ENCODE measurements at regions not wholly inside any gene's neighbourhood (a gene's known extent, or its start where the extent isn't known, plus 50 kb on each side); places are given as distances from the start of the nearest gene placed in this dataset.

DNA sequence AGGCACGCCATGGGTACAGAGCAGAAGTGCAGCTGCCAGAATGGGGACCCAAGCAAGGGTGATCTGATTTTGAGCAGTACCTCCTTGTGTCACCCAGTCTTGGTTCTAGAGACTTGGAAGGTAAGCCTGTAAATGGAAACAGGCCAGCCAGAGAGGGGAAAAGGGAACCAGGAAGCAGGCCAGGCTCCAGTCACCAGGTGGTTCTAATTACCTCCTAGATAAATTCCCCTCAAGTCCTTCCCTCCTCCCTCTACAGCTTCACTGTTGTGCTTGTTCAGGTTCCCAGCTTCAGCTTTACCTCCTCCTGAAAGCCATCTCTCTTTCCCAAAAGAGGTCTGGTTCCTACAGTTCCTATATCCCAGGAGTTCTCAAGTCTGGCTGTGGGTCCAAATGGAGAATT is 58.8 kb upstream of the SLC7A14 start:
- TF ChIP-seq PKNOX1 (IDR thresholded peaks at IDR 0.05): no peak
- no peak for TF ChIP-seq FOXK2 (IDR thresholded peaks at IDR 0.05)
- no peak for TF ChIP-seq NFRKB (IDR thresholded peaks at IDR 0.05)
- TF ChIP-seq ZNF384 (IDR thresholded peaks at IDR 0.05): no peak
- no peak for TF ChIP-seq ARNT (IDR thresholded peaks at IDR 0.05)
- no peak for TF ChIP-seq TARDBP (IDR thresholded peaks at IDR 0.05)
- TF ChIP-seq SUZ12 (IDR thresholded peaks at IDR 0.05): no peak
- no peak for TF ChIP-seq ELF4 (IDR thresholded peaks at IDR 0.05)
- TF ChIP-seq LEF1 (IDR thresholded peaks at IDR 0.05; ENCODE audit: borderline replicate concordance): no peak
- TF ChIP-seq FOXM1 (IDR thresholded peaks at IDR 0.05; ENCODE audit: borderline replicate concordance): no peak
- TF ChIP-seq FOXA1 (IDR thresholded peaks at IDR 0.05): no peak
- no peak for TF ChIP-seq L3MBTL2 (conservative IDR thresholded peaks at IDR 0.05)
- TF ChIP-seq BHLHE40 (IDR thresholded peaks at IDR 0.05; ENCODE audit: borderline replicate concordance): no peak
- no peak for TF ChIP-seq HDGF (IDR thresholded peaks at IDR 0.05; ENCODE audit: borderline replicate concordance)
- no peak for TF ChIP-seq SP1 (IDR thresholded peaks at IDR 0.05)
- no peak for TF ChIP-seq CTBP1 (IDR thresholded peaks at IDR 0.05; ENCODE audit: borderline replicate concordance)
- no peak for DNase-seq (ENCODE audit: extremely low spot score)
- ChIA-PET CTCF (no interaction called here), POLR2A (no interaction called here)

DNA sequence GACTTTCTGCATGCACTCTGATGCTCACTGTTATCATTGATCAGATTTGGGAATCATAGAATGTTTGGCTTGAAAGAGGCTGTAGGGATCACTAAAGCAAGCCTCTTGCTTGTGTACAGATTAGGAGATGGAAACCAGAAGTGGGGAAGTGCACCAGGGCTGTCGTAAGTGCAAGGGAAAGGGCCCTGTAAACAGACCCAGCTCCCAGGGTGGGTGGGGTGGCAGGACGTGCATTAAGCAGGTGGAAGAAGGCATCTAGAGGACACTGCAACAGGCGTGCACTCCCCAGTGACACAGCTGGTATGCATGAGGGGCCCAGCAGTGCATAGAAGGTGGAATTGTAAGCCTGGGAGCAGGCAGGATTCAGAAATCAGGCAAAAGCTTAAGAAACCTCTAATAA is 58.0 kb upstream of the SLC7A14 start:
- no peak for DNase-seq (ENCODE audit: extremely low spot score)
- CTCF ChIA-PET: no interaction called here
- POLR2A ChIA-PET: no interaction called here
- TF ChIP-seq LEF1 (IDR thresholded peaks at IDR 0.05; ENCODE audit: borderline replicate concordance): no peak
- TF ChIP-seq BHLHE40 (IDR thresholded peaks at IDR 0.05; ENCODE audit: borderline replicate concordance): no peak
- TF ChIP-seq L3MBTL2 (conservative IDR thresholded peaks at IDR 0.05): no peak
- no peak for TF ChIP-seq ZNF384 (IDR thresholded peaks at IDR 0.05)
- no peak for TF ChIP-seq PKNOX1 (IDR thresholded peaks at IDR 0.05)
- TF ChIP-seq FOXM1 (IDR thresholded peaks at IDR 0.05; ENCODE audit: borderline replicate concordance): no peak
- TF ChIP-seq SP1 (IDR thresholded peaks at IDR 0.05): no peak
- no peak for TF ChIP-seq FOXK2 (IDR thresholded peaks at IDR 0.05)
- TF ChIP-seq ELF4 (IDR thresholded peaks at IDR 0.05): no peak

- POLR2A ChIA-PET: no interaction called here
- no peak for DNase-seq (ENCODE audit: extremely low spot score)
- CTCF ChIA-PET: no interaction called here
Observed at GRCh38 chr3:170642882-170643601, 57.2 kb upstream of the SLC7A14 start.

GRCh38 chr3:170641510-170642236 is 55.8 kb upstream of the SLC7A14 start:
- TF ChIP-seq SP1 (IDR thresholded peaks at IDR 0.05): no peak
- TF ChIP-seq LEF1 (IDR thresholded peaks at IDR 0.05; ENCODE audit: borderline replicate concordance): no peak
- TF ChIP-seq ZNF384 (IDR thresholded peaks at IDR 0.05): no peak
- no peak for TF ChIP-seq TARDBP (IDR thresholded peaks at IDR 0.05)
- no peak for TF ChIP-seq NFRKB (IDR thresholded peaks at IDR 0.05)
- no peak for TF ChIP-seq HDGF (IDR thresholded peaks at IDR 0.05; ENCODE audit: borderline replicate concordance)
- no peak for TF ChIP-seq ARNT (IDR thresholded peaks at IDR 0.05)
- TF ChIP-seq CTBP1 (IDR thresholded peaks at IDR 0.05; ENCODE audit: borderline replicate concordance): no peak
- TF ChIP-seq BHLHE40 (IDR thresholded peaks at IDR 0.05; ENCODE audit: borderline replicate concordance): no peak
- no peak for TF ChIP-seq SUZ12 (IDR thresholded peaks at IDR 0.05)
- TF ChIP-seq FOXK2 (IDR thresholded peaks at IDR 0.05): no peak
- no peak for TF ChIP-seq PKNOX1 (IDR thresholded peaks at IDR 0.05)
- TF ChIP-seq ELF4 (IDR thresholded peaks at IDR 0.05): no peak
- no peak for TF ChIP-seq FOXA1 (IDR thresholded peaks at IDR 0.05)
- no peak for TF ChIP-seq L3MBTL2 (conservative IDR thresholded peaks at IDR 0.05)
- no peak for TF ChIP-seq FOXM1 (IDR thresholded peaks at IDR 0.05; ENCODE audit: borderline replicate concordance)
- DNase-seq (ENCODE audit: extremely low spot score): no peak
- CTCF ChIA-PET: no interaction called here
- POLR2A ChIA-PET: no interaction called here

More at GRCh38 chr3:170642882-170643601, 57.2 kb upstream of the SLC7A14 start:
- no peak for TF ChIP-seq ARNT (IDR thresholded peaks at IDR 0.05)
- TF ChIP-seq BHLHE40 (IDR thresholded peaks at IDR 0.05; ENCODE audit: borderline replicate concordance): no peak
- TF ChIP-seq FOXM1 (IDR thresholded peaks at IDR 0.05; ENCODE audit: borderline replicate concordance): no peak
- no peak for TF ChIP-seq TARDBP (IDR thresholded peaks at IDR 0.05)
- no peak for TF ChIP-seq FOXK2 (IDR thresholded peaks at IDR 0.05)
- TF ChIP-seq NFRKB (IDR thresholded peaks at IDR 0.05): no peak
- no peak for TF ChIP-seq L3MBTL2 (conservative IDR thresholded peaks at IDR 0.05)
- TF ChIP-seq ELF4 (IDR thresholded peaks at IDR 0.05): no peak
- TF ChIP-seq HDGF (IDR thresholded peaks at IDR 0.05; ENCODE audit: borderline replicate concordance): no peak
- no peak for TF ChIP-seq FOXA1 (IDR thresholded peaks at IDR 0.05)
- no peak for TF ChIP-seq PKNOX1 (IDR thresholded peaks at IDR 0.05)
- no peak for TF ChIP-seq LEF1 (IDR thresholded peaks at IDR 0.05; ENCODE audit: borderline replicate concordance)
- no peak for TF ChIP-seq ZNF384 (IDR thresholded peaks at IDR 0.05)
- no peak for TF ChIP-seq SUZ12 (IDR thresholded peaks at IDR 0.05)
- TF ChIP-seq SP1 (IDR thresholded peaks at IDR 0.05): no peak
- no peak for TF ChIP-seq CTBP1 (IDR thresholded peaks at IDR 0.05; ENCODE audit: borderline replicate concordance)

DNA sequence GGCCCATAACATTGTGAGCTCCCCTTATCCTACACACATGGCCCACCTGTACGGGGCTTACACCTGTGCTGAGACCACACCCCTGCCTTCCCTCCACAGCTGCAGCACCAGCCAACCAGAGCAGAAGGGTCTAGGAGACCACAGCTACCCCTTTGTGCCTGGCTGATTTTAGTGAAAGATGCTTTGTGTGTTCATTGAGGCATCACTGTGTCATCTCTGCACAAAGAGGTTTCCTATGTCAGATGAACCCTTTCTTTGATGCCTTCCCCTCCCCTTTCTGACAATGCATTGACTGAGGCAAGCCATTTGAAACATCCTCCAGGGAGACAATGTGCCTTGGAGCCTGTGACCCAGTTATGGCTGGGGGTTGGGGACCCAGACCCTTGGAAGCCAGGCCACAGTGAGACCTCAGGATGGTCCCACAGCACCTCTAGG is 54.9 kb upstream of the SLC7A14 start:
- POLR2A ChIA-PET: no interaction called here
- no peak for DNase-seq (ENCODE audit: extremely low spot score)
- no peak for TF ChIP-seq L3MBTL2 (conservative IDR thresholded peaks at IDR 0.05)
- no peak for TF ChIP-seq FOXM1 (IDR thresholded peaks at IDR 0.05; ENCODE audit: borderline replicate concordance)
- TF ChIP-seq ELF4 (IDR thresholded peaks at IDR 0.05): no peak
- no peak for TF ChIP-seq FOXK2 (IDR thresholded peaks at IDR 0.05)
- no peak for TF ChIP-seq HDGF (IDR thresholded peaks at IDR 0.05; ENCODE audit: borderline replicate concordance)
- TF ChIP-seq BHLHE40 (IDR thresholded peaks at IDR 0.05; ENCODE audit: borderline replicate concordance): no peak
- no peak for TF ChIP-seq PKNOX1 (IDR thresholded peaks at IDR 0.05)
- TF ChIP-seq CTBP1 (IDR thresholded peaks at IDR 0.05; ENCODE audit: borderline replicate concordance): no peak
- TF ChIP-seq SUZ12 (IDR thresholded peaks at IDR 0.05): no peak
- TF ChIP-seq ARNT (IDR thresholded peaks at IDR 0.05): no peak
- CTCF ChIA-PET: no interaction called here

Measured in HEK293T (cell line).